ENCODE measurements at regions not wholly inside any gene's neighbourhood (a gene's known extent, or its start where the extent isn't known, plus 50 kb on each side); places are given as distances from the start of the nearest gene placed in this dataset.

DNA sequence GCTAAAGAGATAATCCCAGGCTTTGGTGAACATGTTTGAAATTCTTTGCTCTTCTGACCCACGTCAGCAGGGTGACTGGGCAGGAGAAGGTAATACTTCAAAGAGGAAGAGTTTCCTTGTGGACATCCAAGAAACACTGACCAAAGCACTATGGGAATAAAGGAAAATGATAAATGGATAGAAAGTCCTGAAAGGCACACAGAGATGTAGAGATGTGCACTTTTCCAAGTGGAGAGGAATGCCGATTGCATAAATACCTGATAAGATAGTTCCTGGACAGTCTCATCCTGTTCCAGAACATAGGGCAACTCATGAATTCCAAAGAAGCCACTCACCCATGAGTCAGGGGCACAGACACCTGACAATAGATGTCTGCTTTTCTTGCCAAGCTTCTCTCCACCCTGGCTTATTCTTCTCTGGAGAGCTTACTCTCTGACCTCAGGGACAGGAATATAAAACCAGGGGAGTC, 191.3 kb upstream of the FOXA2 start:
- Histone ChIP-seq H3K27me3 (ENCODE audit: insufficient read depth) (no peaks in the 10 kb centered on the region), H3K9ac (no peak overlapping the region), H3K4me1 (ENCODE audit: control insufficient read depth in 1 of 2, insufficient read depth in 2 of 2, low read depth in 1 of 2, low read length in 1 of 2) (no peaks in the 10 kb centered on the region), H3K27ac (ENCODE audit: low read depth in 2 of 2, low read length in 1 of 2) (peak overlapping the region in 1 of 2 experiments; percentile 34; a peak in 2 of 4 replicates), H3K79me2 (ENCODE audit: insufficient read depth) (no peaks in the 10 kb centered on the region), H3K36me3 (replicated peaks in 1 of 2; ENCODE audit: control insufficient read depth in 1 of 2, insufficient read depth in 2 of 2, low read length in 1 of 2) (no peaks in the 10 kb centered on the region), H3K9me3 (no peaks in the 10 kb centered on the region), H2AFZ (ENCODE audit: low read depth) (no peak overlapping the region), H4K20me1 (ENCODE audit: insufficient read depth) (no peaks in the 10 kb centered on the region), H3K9me2 (no peaks in the 10 kb centered on the region), H3K4me2 (peak overlapping the region; percentile 34), H3K4me3 (ENCODE audit: low read depth in 2 of 2, low read length in 1 of 2) (no peak overlapping the region), H3F3A (replicated peaks; ENCODE audit: insufficient read depth) (no peaks in the 10 kb centered on the region)
- DNase-seq, result no peak
- WGBS (ENCODE audit: low lambda C conversion rate), result 0% methylated on average over 2 of the region's 2 CpGs
- TF ChIP-seq RFX5 (IDR thresholded peaks at IDR 0.05; ENCODE audit: low read length) (no peak), USF2 (IDR thresholded peaks at IDR 0.05; ENCODE audit: borderline replicate concordance, low read depth, low read length) (no peak), TEAD4 (IDR thresholded peaks at IDR 0.05; ENCODE audit: borderline replicate concordance, insufficient read depth) (no peak), TCF12 (IDR thresholded peaks at IDR 0.05) (peak; percentile 54; the same call in 1 of the 2 replicates), EP300 (IDR thresholded peaks at IDR 0.05; ENCODE audit: borderline replicate concordance in 1 of 2, low read depth in 1 of 2, low read length in 1 of 2) (0 out of 4 replicates have a peak, but pooled peaks of 1 of the 2 experiments have one; percentile 22), ZBTB33 (IDR thresholded peaks at IDR 0.05; ENCODE audit: borderline replicate concordance, low read depth) (no peak), JUND (IDR thresholded peaks at IDR 0.05) (peak; percentile 45)
- TF ChIP-seq, protein P1, sequence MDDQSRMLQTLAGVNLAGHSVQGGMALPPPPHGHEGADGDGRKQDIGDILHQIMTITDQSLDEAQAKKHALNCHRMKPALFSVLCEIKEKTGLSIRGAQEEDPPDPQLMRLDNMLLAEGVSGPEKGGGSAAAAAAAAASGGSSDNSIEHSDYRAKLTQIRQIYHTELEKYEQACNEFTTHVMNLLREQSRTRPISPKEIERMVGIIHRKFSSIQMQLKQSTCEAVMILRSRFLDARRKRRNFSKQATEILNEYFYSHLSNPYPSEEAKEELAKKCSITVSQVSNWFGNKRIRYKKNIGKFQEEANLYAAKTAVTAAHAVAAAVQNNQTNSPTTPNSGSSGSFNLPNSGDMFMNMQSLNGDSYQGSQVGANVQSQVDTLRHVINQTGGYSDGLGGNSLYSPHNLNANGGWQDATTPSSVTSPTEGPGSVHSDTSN (IDR thresholded peaks at IDR 0.05), result no peak
- TF ChIP-seq, protein P2, sequence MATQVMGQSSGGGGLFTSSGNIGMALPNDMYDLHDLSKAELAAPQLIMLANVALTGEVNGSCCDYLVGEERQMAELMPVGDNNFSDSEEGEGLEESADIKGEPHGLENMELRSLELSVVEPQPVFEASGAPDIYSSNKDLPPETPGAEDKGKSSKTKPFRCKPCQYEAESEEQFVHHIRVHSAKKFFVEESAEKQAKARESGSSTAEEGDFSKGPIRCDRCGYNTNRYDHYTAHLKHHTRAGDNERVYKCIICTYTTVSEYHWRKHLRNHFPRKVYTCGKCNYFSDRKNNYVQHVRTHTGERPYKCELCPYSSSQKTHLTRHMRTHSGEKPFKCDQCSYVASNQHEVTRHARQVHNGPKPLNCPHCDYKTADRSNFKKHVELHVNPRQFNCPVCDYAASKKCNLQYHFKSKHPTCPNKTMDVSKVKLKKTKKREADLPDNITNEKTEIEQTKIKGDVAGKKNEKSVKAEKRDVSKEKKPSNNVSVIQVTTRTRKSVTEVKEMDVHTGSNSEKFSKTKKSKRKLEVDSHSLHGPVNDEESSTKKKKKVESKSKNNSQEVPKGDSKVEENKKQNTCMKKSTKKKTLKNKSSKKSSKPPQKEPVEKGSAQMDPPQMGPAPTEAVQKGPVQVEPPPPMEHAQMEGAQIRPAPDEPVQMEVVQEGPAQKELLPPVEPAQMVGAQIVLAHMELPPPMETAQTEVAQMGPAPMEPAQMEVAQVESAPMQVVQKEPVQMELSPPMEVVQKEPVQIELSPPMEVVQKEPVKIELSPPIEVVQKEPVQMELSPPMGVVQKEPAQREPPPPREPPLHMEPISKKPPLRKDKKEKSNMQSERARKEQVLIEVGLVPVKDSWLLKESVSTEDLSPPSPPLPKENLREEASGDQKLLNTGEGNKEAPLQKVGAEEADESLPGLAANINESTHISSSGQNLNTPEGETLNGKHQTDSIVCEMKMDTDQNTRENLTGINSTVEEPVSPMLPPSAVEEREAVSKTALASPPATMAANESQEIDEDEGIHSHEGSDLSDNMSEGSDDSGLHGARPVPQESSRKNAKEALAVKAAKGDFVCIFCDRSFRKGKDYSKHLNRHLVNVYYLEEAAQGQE (IDR thresholded peaks at IDR 0.05; ENCODE audit: low read depth, low read length), result no peak
- POLR2A ChIA-PET, result no interaction called here
- CTCF ChIA-PET, result no interaction called here

All from SK-N-SH (cell line).